Adrenal gland (tissue), 9 donors: ENCODE measurements at regions not wholly inside any gene's neighbourhood (a gene's known extent, or its start where the extent isn't known, plus 50 kb on each side); places are given as distances from the start of the nearest gene placed in this dataset.
"Not testable (repeated sequence)": the region's sequence is repeated elsewhere in the genome, so short reads cannot be mapped to it uniquely, and the experiment has no call there.

Experiments used
- DNase-seq, 7 donors: peaks; one replicate each; pipeline ENCODE4 v3.0.0-alpha.2; 2019 to 2020
- H3K27ac ChIP-seq, 5 donors: fragments of 200-600 bp; sonication (generic) in 4 of 5; 1 replicate in 3 of 5; 2 replicates in 2 of 5; pipeline versions ENCODE4 v1.5.1 to v1.8.0; 2016 to 2020; ENCODE audit warnings: mild to moderate bottlenecking in 1 of 5
- H3K27me3 ChIP-seq: fragments of 200-600 bp; 2 replicates; pipeline ENCODE4 v1.8.0; 2021
- H3K36me3 ChIP-seq, 2 donors: fragments of 200-600 bp; replicated peaks in 1 of 2; 1 replicate in 1 of 2; 2 replicates in 1 of 2; pipeline versions ENCODE4 v1.5.1 to v1.8.0; 2018 to 2022
- H3K4me1 ChIP-seq, 2 donors: fragments of 200-600 bp; replicated peaks in 1 of 2; 1 replicate in 1 of 2; 2 replicates in 1 of 2; pipeline versions ENCODE4 v1.5.1 to v1.8.0; 2018 to 2021
- H3K4me3 ChIP-seq, 4 donors: fragments of 200-600 bp; sonication (generic) in 3 of 4; one replicate each; pipeline ENCODE4 v1.5.1; 2016 to 2018
- H3K9me3 ChIP-seq, 3 donors: fragments of 200-600 bp; sonication (generic) in 1 of 3; replicated peaks in 1 of 3; 1 replicate in 2 of 3; 2 replicates in 1 of 3; pipeline versions ENCODE4 v1.5.1 to v1.8.0; 2016 to 2021
- CTCF ChIP-seq, 6 experiments: fragments of 450-650 bp in 4 of 6; fragments of 200-600 bp in 2 of 6; sonication (generic) in 1 of 6; IDR thresholded peaks; 1 replicate in 5 of 6; 2 replicates in 1 of 6; pipeline versions ENCODE4 v1.5.1 to v1.8.0; 2016 to 2021; ENCODE audit warnings: antibody characterized with exemption in 6 of 6, mild to moderate bottlenecking in 2 of 6, moderate library complexity in 1 of 6
- POLR2A ChIP-seq, 2 donors: fragments of 450-650 bp; IDR thresholded peaks; one replicate each; pipeline ENCODE4 v1.6.1; 2017; ENCODE audit warnings: antibody characterized with exemption in 2 of 2, mild to moderate bottlenecking in 2 of 2, moderate library complexity in 1 of 2
- WGBS, 4 donors: extraction: QIAGEN DNeasy Blood & Tissue Kit in 2 of 4; methylation state at CpG; one replicate each; pipeline versions ENCODE4 v1.1.5 to v1.1.7; 2013 to 2017; 5-methylcytosine and 5-hydroxymethylcytosine counted together
- intact Hi-C, 2 donors: fragments of 100-400 bp; cut with DNase I; formaldehyde crosslinking; loops; one replicate each; pipeline versions ENCODE4 v1.14.1 to v1.15.0; 2022 to 2023
- donor health status: healthy with polysubstance abuse.
- donor health status: Bipolar disorder and iron deficiency.
- donor health status: DM: yes; HTN: yes; CAD: no.
- donor health status: DM: no; HTN: no; CAD: no.
- donor health status: DM: no; HTN: no; CAD: no.

- no peaks in the 10 kb centered on the region for H3K9me3 ChIP-seq
- no peaks in the 10 kb centered on the region for H3K4me1 ChIP-seq
- TF ChIP-seq POLR2A (IDR thresholded peaks at IDR 0.05) = no peak
- TF ChIP-seq CTCF (IDR thresholded peaks at IDR 0.05) = no peak
- DNase-seq = no peak
- intact Hi-C loops = no loop called here
- no peak overlapping the region for H3K4me3 ChIP-seq
- no peak overlapping the region for H3K27ac ChIP-seq
- H3K36me3 ChIP-seq = no peaks in the 10 kb centered on the region
- no peaks in the 10 kb centered on the region for H3K27me3 ChIP-seq
- WGBS, 4 donors = 88 to 94% (median 91%) methylated on average over 7 of the region's 7 CpGs
These were observed 73.0 kb upstream of the LRRC4C start for GRCh38 chr11:41532413-41532812.

GRCh38 chr11:41533761-41534160 is 74.3 kb upstream of the LRRC4C start:
- no peaks in the 10 kb centered on the region for H3K4me1 ChIP-seq
- no peak overlapping the region for H3K4me3 ChIP-seq
- H3K9me3 ChIP-seq = no peaks in the 10 kb centered on the region
- DNase-seq = no peak
- TF ChIP-seq CTCF (IDR thresholded peaks at IDR 0.05) = no peak
- TF ChIP-seq POLR2A (IDR thresholded peaks at IDR 0.05) = no peak
- intact Hi-C loops = no loop called here
- WGBS, 4 donors = 54 to 89% (median 74%) methylated on average over 1 of the region's 1 CpG
- H3K36me3 ChIP-seq = no peaks in the 10 kb centered on the region
- no peak overlapping the region for H3K27ac ChIP-seq
- H3K27me3 ChIP-seq = no peaks in the 10 kb centered on the region

GRCh38 chr11:41534391-41534790 is 74.9 kb upstream of the LRRC4C start:
- no peak for TF ChIP-seq CTCF (IDR thresholded peaks at IDR 0.05)
- TF ChIP-seq POLR2A (IDR thresholded peaks at IDR 0.05) = no peak
- Histone ChIP-seq H3K4me1 (no peaks in the 10 kb centered on the region), H3K4me3 (no peak overlapping the region), H3K27me3 (no peaks in the 10 kb centered on the region), H3K36me3 (no peaks in the 10 kb centered on the region), H3K9me3 (no peaks in the 10 kb centered on the region), H3K27ac (no peak overlapping the region)
- intact Hi-C loops = no loop called here
- 59 to 68% (median 65%) methylated on average over 4 of the region's 4 CpGs for WGBS, 4 donors
- no peak for DNase-seq

- WGBS, 4 donors = 65 to 76% (median 70%) methylated on average over 2 of the region's 2 CpGs
- Histone ChIP-seq H3K4me1 (no peaks in the 10 kb centered on the region), H3K27ac (no peak overlapping the region), H3K36me3 (no peaks in the 10 kb centered on the region), H3K9me3 (no peaks in the 10 kb centered on the region), H3K27me3 (no peaks in the 10 kb centered on the region), H3K4me3 (no peak overlapping the region)
- TF ChIP-seq POLR2A (IDR thresholded peaks at IDR 0.05) = no peak
- intact Hi-C loops = no loop called here
- DNase-seq = no peak
These were observed 75.4 kb upstream of the LRRC4C start for GRCh38 chr11:41534861-41535260.

- intact Hi-C loops = no loop called here
- no peaks in the 10 kb centered on the region for H3K4me1 ChIP-seq
- no peak for DNase-seq
- no peaks in the 10 kb centered on the region for H3K9me3 ChIP-seq
- no peaks in the 10 kb centered on the region for H3K27me3 ChIP-seq
- TF ChIP-seq POLR2A (IDR thresholded peaks at IDR 0.05) (no peak), CTCF (IDR thresholded peaks at IDR 0.05) (no peak)
- 84 to 87% (median 85%) methylated on average over 10 of the region's 10 CpGs for WGBS, 4 donors
- H3K36me3 ChIP-seq = no peaks in the 10 kb centered on the region
- H3K27ac ChIP-seq = no peak overlapping the region
- H3K4me3 ChIP-seq = no peak overlapping the region
These were observed 76.6 kb upstream of the LRRC4C start for GRCh38 chr11:41536021-41536568.

- H3K9me3 ChIP-seq, H3K27me3 ChIP-seq, H3K27ac ChIP-seq, H3K4me1 ChIP-seq, intact Hi-C loops, H3K36me3 ChIP-seq, DNase-seq, H3K4me3 ChIP-seq: not testable (repeated sequence)
- WGBS, 4 donors = 84 to 95% (median 91%) methylated on average over 3 of the region's 3 CpGs
These were observed 85.5 kb upstream of the LRRC4C start for GRCh38 chr11:41544902-41545301.
